GM23338 (cell line): ENCODE measurements at regions not wholly inside any gene's neighbourhood (a gene's known extent, or its start where the extent isn't known, plus 50 kb on each side); places are given as distances from the start of the nearest gene placed in this dataset.

Experiments used
- ATAC-seq: fragments of 200-7000 bp; cut with Tn5 transposase; 3 replicates; pipeline ENCODE4 v1.9.1; 2020
- DNase-seq: peaks from one replicate; pipeline ENCODE4 v3.0.0-alpha.2; 2015; ENCODE audit warnings: low spot score
- H2AFZ ChIP-seq: fragments of 200-600 bp; sonication (generic); 2 replicates; pipeline ENCODE4 v1.8.0; 2016; ENCODE audit warnings: antibody characterized with exemption, mild to moderate bottlenecking, moderate library complexity
- H3F3A ChIP-seq: fragments of 200-600 bp; sonication (generic); replicated peaks from 2 replicates; pipeline ENCODE4 v1.8.0; 2017; ENCODE audit warnings: antibody characterized with exemption, mixed run types, low read depth
- H3K27ac ChIP-seq: fragments of 200-600 bp; sonication (generic); 2 replicates; pipeline ENCODE4 v1.6.1; 2016; ENCODE audit warnings: low read depth
- H3K27me3 ChIP-seq: fragments of 200-600 bp; sonication (generic); 2 replicates; pipeline ENCODE4 v1.8.0; 2016; ENCODE audit warnings: mild to moderate bottlenecking, mixed run types, moderate library complexity; ENCODE audit not compliant: insufficient read depth
- H3K36me3 ChIP-seq: fragments of 200-600 bp; sonication (generic); 2 replicates; pipeline ENCODE4 v1.8.0; 2016; ENCODE audit warnings: mild to moderate bottlenecking; ENCODE audit not compliant: insufficient read depth
- H3K4me1 ChIP-seq: fragments of 200-600 bp; sonication (generic); 2 replicates; pipeline ENCODE4 v1.8.0; 2016; ENCODE audit warnings: mild to moderate bottlenecking, moderate library complexity; ENCODE audit not compliant: insufficient read depth
- H3K4me2 ChIP-seq: fragments of 200-600 bp; sonication (generic); 2 replicates; pipeline ENCODE4 v1.7.1; 2017; ENCODE audit warnings: mixed run types
- H3K4me3 ChIP-seq: fragments of 200-600 bp; sonication (generic); 2 replicates; pipeline ENCODE4 v1.6.1; 2016; ENCODE audit warnings: mixed run types
- H3K79me2 ChIP-seq: fragments of 200-600 bp; sonication (generic); replicated peaks from 2 replicates; pipeline ENCODE4 v1.8.0; 2017; ENCODE audit warnings: mild to moderate bottlenecking; ENCODE audit not compliant: insufficient read depth
- H3K9me2 ChIP-seq: fragments of 200-600 bp; sonication (generic); 2 replicates; pipeline ENCODE4 v1.8.0; 2017; ENCODE audit not compliant: insufficient read depth
- H4K20me1 ChIP-seq: fragments of 200-600 bp; sonication (generic); replicated peaks from 2 replicates; pipeline ENCODE4 v1.8.0; 2017; ENCODE audit warnings: mild to moderate bottlenecking; ENCODE audit not compliant: insufficient read depth
- H3K27ac Mint-ChIP-seq: 2 replicates; pipeline ENCODE4 v1.8.0; 2020; ENCODE audit warnings: inconsistent platforms, mild to moderate bottlenecking, moderate library complexity, mixed read lengths
- H3K27me3 Mint-ChIP-seq: 3 replicates; pipeline ENCODE4 v1.8.0; 2022; ENCODE audit warnings: low read depth, mild to moderate bottlenecking, moderate library complexity, mixed read lengths, inconsistent platforms; ENCODE audit not compliant: insufficient read depth, poor library complexity
- H3K36me3 Mint-ChIP-seq: 3 replicates; pipeline ENCODE4 v1.8.0; 2021; ENCODE audit warnings: low read depth, mild to moderate bottlenecking, inconsistent platforms, moderate library complexity, mixed read lengths
- H3K4me1 Mint-ChIP-seq: 3 replicates; pipeline ENCODE4 v1.8.0; 2020; ENCODE audit warnings: mild to moderate bottlenecking, inconsistent platforms, mixed read lengths
- H3K4me3 Mint-ChIP-seq: 3 replicates; pipeline ENCODE4 v1.8.0; 2021; ENCODE audit warnings: moderate library complexity, mild to moderate bottlenecking, inconsistent platforms, mixed read lengths
- H3K9me3 Mint-ChIP-seq: 3 replicates; pipeline ENCODE4 v1.8.0; 2020; ENCODE audit warnings: moderate library complexity, mild to moderate bottlenecking, inconsistent platforms, mixed read lengths
- CREB1 ChIP-seq: fragments of 250-450 bp; sonication (Bioruptor Pico); IDR thresholded peaks from 2 replicates; pipeline ENCODE4 v1.5.0; 2020; ENCODE audit warnings: low read depth, mild to moderate bottlenecking, moderate library complexity
- CTCF ChIP-seq, 2 experiments: fragments of 200-600 bp in 1 of 2; sonication (generic) in 1 of 2; conservative IDR thresholded peaks; 2 replicates each; pipeline versions ENCODE4 v1.5.1 to v1.6.1; 2016 to 2017; ENCODE audit warnings: antibody characterized with exemption in 2 of 2, low read depth in 2 of 2, mild to moderate bottlenecking in 2 of 2, moderate library complexity in 1 of 2
- ETS1 ChIP-seq: IDR thresholded peaks from 2 replicates; pipeline ENCODE4 v1.6.1; 2016; ENCODE audit warnings: antibody characterized with exemption
- EZH2 ChIP-seq: fragments of 200-600 bp; sonication (generic); IDR thresholded peaks from one replicate; pipeline ENCODE4 v1.8.0; 2017; ENCODE audit warnings: antibody characterized with exemption, mild to moderate bottlenecking, low read depth; ENCODE audit not compliant: unreplicated experiment
- EZH2phosphoT487 ChIP-seq: fragments of 200-600 bp; sonication (generic); IDR thresholded peaks from one replicate; pipeline ENCODE4 v1.8.1; 2018; ENCODE audit warnings: antibody characterized with exemption; ENCODE audit not compliant: unreplicated experiment
- JUNB ChIP-seq: IDR thresholded peaks from one replicate; pipeline ENCODE4 v1.6.1; 2016; ENCODE audit warnings: antibody characterized with exemption; ENCODE audit not compliant: unreplicated experiment
- NANOG ChIP-seq: IDR thresholded peaks from 2 replicates; pipeline ENCODE4 v1.6.1; 2016; ENCODE audit warnings: antibody characterized with exemption, borderline replicate concordance
- POLR2AphosphoS5 ChIP-seq: IDR thresholded peaks from 2 replicates; pipeline ENCODE4 v1.6.1; 2016; ENCODE audit warnings: antibody characterized with exemption, low read depth
- REST ChIP-seq: IDR thresholded peaks from one replicate; pipeline ENCODE4 v1.6.1; 2018; ENCODE audit warnings: antibody characterized with exemption; ENCODE audit not compliant: unreplicated experiment
- STAT1 ChIP-seq: IDR thresholded peaks from one replicate; pipeline ENCODE4 v1.6.1; 2016; ENCODE audit warnings: antibody characterized with exemption; ENCODE audit not compliant: unreplicated experiment
- ZNF114 ChIP-seq: fragments of 250-450 bp; sonication (Bioruptor Pico); IDR thresholded peaks from 2 replicates; pipeline ENCODE4 v1.5.0; 2020; ENCODE audit warnings: mild to moderate bottlenecking, moderate library complexity
- ZNF331 ChIP-seq: fragments of 250-450 bp; sonication (Bioruptor Pico); IDR thresholded peaks from 2 replicates; pipeline ENCODE4 v1.5.0; 2020; ENCODE audit warnings: low read depth, mild to moderate bottlenecking, moderate library complexity
- ZNF462 ChIP-seq: fragments of 250-450 bp; sonication (Bioruptor Pico); IDR thresholded peaks from 2 replicates; pipeline ENCODE4 v1.5.0; 2020; ENCODE audit warnings: mild to moderate bottlenecking, moderate library complexity

- H3K4me2 ChIP-seq: no peak overlapping the region
- no peak overlapping the region for H3K4me3 ChIP-seq
- ATAC-seq (no peak), DNase-seq (no peak)
- no peaks in the 10 kb centered on the region for H3F3A ChIP-seq
- no peaks in the 10 kb centered on the region for H3K9me3 Mint-ChIP-seq
- H2AFZ ChIP-seq: no peak overlapping the region
- H3K27me3 ChIP-seq: no peaks in the 10 kb centered on the region
- peaks cover 3% of the 10 kb centered on the region for H3K27me3 Mint-ChIP-seq
- TF ChIP-seq CTCF (conservative IDR thresholded peaks at IDR 0.05; ENCODE audit: low read depth in 2 of 2) (no peak), ZNF462 (CRISPR knock-in tag) (no peak), NANOG (no peak), JUNB (no peak), CREB1 (CRISPR knock-in tag) (no peak), POLR2AphosphoS5 (no peak), REST (no peak), STAT1 (no peak), ZNF114 (CRISPR knock-in tag) (no peak), EZH2 (no peak), EZH2phosphoT487 (no peak), ETS1 (no peak), ZNF331 (CRISPR knock-in tag) (no peak)
- H3K36me3 Mint-ChIP-seq: no peaks in the 10 kb centered on the region
- H3K4me1 Mint-ChIP-seq: peaks cover 4% of the 10 kb centered on the region; the same call in 2 of the 3 replicates
- no peak overlapping the region for H3K27ac Mint-ChIP-seq
- H3K4me1 ChIP-seq: no peaks in the 10 kb centered on the region
- H4K20me1 ChIP-seq: no peaks in the 10 kb centered on the region
- H3K27ac ChIP-seq: no peak overlapping the region
- no peaks in the 10 kb centered on the region for H3K36me3 ChIP-seq
- 0 out of 2 replicates have a peak, but pooled peaks cover 3% of the 10 kb centered on the region for H3K9me2 ChIP-seq
- H3K4me3 Mint-ChIP-seq: no peak overlapping the region
- H3K79me2 ChIP-seq: no peaks in the 10 kb centered on the region
These were observed 104.2 kb upstream of the MAGI3 start for GRCh38 chr1:113286156-113286555.
